ENCODE measurements at regions not wholly inside any gene's neighbourhood (a gene's known extent, or its start where the extent isn't known, plus 50 kb on each side); places are given as distances from the start of the nearest gene placed in this dataset.

DNA sequence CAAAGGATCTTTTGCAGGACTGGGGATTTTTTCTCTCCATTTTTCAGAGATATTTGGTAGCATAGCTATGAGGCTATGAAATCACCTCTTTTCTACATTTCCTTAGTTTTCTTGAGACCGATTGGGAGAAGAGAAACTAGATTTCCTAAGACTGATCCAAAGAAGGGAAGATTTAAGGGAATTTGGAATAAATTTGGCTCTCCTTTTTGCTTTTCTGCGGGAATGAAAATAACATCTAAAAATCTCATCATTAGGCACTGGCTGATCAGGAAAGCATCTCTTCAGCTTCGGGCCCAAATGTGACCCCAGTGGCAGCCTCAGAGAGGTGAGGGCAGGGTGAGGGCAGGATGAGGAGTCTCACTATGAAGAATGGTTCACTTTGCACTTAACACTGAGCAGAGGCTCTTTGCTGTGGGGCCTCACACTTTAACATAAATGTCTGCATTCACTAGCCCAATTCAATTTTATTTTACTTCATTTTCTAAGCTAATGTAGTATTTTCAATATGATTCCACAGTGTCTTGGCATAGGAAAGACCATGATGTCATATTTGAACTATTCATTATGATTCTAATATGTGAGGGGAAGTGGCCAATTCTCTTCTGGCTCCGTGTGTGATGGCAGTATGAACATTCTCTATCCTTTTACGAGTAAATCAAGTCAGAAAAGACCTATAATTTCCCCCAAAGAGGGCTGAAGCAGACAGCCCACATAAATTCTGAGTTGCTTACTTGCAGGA, 193.2 kb downstream of the MEX3B start:
- no peak for TF ChIP-seq POLR2A (IDR thresholded peaks at IDR 0.05)
- TF ChIP-seq EP300 (IDR thresholded peaks at IDR 0.05), result no peak
- TF ChIP-seq, protein P1, sequence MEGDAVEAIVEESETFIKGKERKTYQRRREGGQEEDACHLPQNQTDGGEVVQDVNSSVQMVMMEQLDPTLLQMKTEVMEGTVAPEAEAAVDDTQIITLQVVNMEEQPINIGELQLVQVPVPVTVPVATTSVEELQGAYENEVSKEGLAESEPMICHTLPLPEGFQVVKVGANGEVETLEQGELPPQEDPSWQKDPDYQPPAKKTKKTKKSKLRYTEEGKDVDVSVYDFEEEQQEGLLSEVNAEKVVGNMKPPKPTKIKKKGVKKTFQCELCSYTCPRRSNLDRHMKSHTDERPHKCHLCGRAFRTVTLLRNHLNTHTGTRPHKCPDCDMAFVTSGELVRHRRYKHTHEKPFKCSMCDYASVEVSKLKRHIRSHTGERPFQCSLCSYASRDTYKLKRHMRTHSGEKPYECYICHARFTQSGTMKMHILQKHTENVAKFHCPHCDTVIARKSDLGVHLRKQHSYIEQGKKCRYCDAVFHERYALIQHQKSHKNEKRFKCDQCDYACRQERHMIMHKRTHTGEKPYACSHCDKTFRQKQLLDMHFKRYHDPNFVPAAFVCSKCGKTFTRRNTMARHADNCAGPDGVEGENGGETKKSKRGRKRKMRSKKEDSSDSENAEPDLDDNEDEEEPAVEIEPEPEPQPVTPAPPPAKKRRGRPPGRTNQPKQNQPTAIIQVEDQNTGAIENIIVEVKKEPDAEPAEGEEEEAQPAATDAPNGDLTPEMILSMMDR (IDR thresholded peaks at IDR 0.05), result no peak
- Histone ChIP-seq H3K36me3 (no peaks in the 10 kb centered on the region), H3K4me3 (no peak overlapping the region), H3K27ac (no peak overlapping the region), H3K9me3 (no peaks in the 10 kb centered on the region), H3K4me1 (no peaks in the 10 kb centered on the region), H3K27me3 (no peaks in the 10 kb centered on the region)
- DNase-seq (ENCODE audit: low spot score in 2 of 2), result no peak
- WGBS, 2 donors, result 32 to 37% methylated on average over 5 of the region's 5 CpGs

DNA sequence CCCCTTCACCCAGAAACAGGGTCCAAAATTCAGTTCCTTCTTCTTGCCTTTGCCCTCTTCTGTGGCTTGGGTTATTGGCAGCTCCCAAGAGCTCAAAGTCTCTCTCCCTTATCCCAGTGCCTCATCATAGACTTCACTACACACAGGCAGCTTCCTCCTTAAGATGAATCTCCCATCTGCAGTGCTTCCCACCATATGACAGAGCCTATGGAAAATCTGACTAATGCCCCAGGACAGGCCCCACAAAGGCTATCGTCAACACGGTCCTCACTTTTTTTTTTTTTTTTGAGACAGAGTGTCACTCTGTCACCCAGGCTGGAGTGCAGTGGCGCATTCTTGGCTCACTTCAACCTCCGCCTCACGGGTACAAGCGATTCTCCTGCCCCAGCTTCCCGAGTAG, 194.1 kb downstream of the MEX3B start:
- Histone ChIP-seq H3K4me1 (no peaks in the 10 kb centered on the region), H3K27ac (no peak overlapping the region), H3K4me3 (no peak overlapping the region), H3K27me3 (no peaks in the 10 kb centered on the region), H3K9me3 (no peaks in the 10 kb centered on the region), H3K36me3 (no peaks in the 10 kb centered on the region)
- DNase-seq (ENCODE audit: low spot score in 2 of 2), result no peak
- TF ChIP-seq POLR2A (IDR thresholded peaks at IDR 0.05) (no peak), EP300 (IDR thresholded peaks at IDR 0.05) (no peak)
- TF ChIP-seq, protein P1 (IDR thresholded peaks at IDR 0.05), result no peak
- WGBS, 2 donors, result 63 to 85% methylated on average over 7 of the region's 7 CpGs

DNA sequence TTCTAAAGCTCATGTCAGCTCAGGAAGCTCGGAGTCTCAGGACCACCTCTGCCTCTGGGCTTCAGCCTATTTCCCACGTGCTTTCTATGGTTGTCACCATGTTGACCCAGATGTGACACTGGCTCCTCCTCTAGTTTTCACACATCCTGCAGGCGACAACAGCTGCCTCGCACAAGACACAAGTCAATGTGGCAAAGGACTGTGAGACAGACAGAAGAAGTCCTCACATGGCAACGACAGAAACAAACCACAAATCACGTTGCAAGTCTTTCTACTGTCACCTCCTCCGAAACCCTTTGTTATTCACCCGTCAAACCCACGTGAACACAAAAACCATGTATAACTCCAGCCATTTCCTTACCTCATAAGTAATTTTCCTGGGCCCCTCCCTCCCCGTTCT, 194.5 kb downstream of the MEX3B start:
- H3K27ac ChIP-seq, result no peak overlapping the region
- no peak overlapping the region for H3K4me3 ChIP-seq
- H3K36me3 ChIP-seq, result no peaks in the 10 kb centered on the region
- no peaks in the 10 kb centered on the region for H3K4me1 ChIP-seq
- H3K9me3 ChIP-seq, result no peaks in the 10 kb centered on the region
- 93 to 94% methylated on average over 10 of the region's 10 CpGs for WGBS, 2 donors
- H3K27me3 ChIP-seq, result no peaks in the 10 kb centered on the region
- TF ChIP-seq POLR2A (IDR thresholded peaks at IDR 0.05), result no peak
- no peak for TF ChIP-seq EP300 (IDR thresholded peaks at IDR 0.05)
- TF ChIP-seq, protein P1 (IDR thresholded peaks at IDR 0.05), result no peak
- DNase-seq (ENCODE audit: low spot score in 2 of 2), result no peak

DNA sequence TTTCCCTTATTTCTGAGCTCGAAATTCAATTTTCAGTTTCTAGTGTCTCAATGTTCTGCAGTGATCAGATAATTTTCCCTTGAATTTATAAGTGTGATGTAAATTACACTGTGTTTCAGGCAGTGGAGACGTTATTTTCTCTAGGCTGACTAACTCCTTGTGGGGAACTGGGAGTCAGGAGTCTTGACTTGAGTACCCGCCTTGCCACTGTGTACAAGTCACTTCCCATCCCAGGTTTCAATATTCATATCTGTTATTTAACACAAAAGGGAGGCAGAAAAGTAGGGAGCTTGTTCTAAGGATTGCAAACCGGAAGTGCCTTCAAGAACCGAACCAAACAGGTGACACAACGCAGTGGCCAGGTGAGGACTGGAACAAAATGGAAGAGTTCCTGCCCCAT, 196.5 kb downstream of the MEX3B start:
- Histone ChIP-seq H3K9me3 (no peaks in the 10 kb centered on the region), H3K27me3 (no peaks in the 10 kb centered on the region), H3K27ac (no peak overlapping the region), H3K4me3 (no peak overlapping the region), H3K36me3 (no peaks in the 10 kb centered on the region), H3K4me1 (no peaks in the 10 kb centered on the region)
- WGBS, 2 donors, result 85 to 87% methylated on average over 6 of the region's 6 CpGs
- no peak for DNase-seq (ENCODE audit: low spot score in 2 of 2)
- no peak for TF ChIP-seq EP300 (IDR thresholded peaks at IDR 0.05)
- TF ChIP-seq, protein P1 (IDR thresholded peaks at IDR 0.05), result no peak
- no peak for TF ChIP-seq POLR2A (IDR thresholded peaks at IDR 0.05)

DNA sequence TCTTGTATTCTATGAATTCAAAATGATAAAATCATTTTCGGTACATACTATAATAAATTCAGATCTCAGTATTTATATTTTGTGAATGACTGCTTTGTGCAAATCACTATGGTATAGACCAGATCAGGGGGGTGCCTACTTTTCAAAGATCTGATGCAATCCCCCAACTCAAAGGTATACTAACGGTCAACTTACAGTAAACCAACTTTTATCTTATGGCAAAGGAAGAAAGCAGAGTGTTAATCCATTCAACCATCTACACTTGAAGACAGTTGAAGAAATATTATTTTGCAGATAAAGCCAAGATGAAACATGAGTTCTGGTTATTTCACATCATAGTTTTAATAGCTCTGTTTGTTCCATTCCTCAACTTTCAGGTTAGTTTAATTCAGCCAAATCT, 197.1 kb downstream of the MEX3B start:
- TF ChIP-seq, protein P1 (IDR thresholded peaks at IDR 0.05), result no peak
- TF ChIP-seq POLR2A (IDR thresholded peaks at IDR 0.05) (no peak), EP300 (IDR thresholded peaks at IDR 0.05) (no peak)
- Histone ChIP-seq H3K4me3 (no peak overlapping the region), H3K27ac (no peak overlapping the region), H3K4me1 (no peaks in the 10 kb centered on the region), H3K36me3 (no peaks in the 10 kb centered on the region), H3K9me3 (no peaks in the 10 kb centered on the region), H3K27me3 (no peaks in the 10 kb centered on the region)
- 77 to 79% methylated on average over 2 of the region's 2 CpGs for WGBS, 2 donors
- no peak for DNase-seq (ENCODE audit: low spot score in 2 of 2)
